ENCODE measurements at regions not wholly inside any gene's neighbourhood (a gene's known extent, or its start where the extent isn't known, plus 50 kb on each side); places are given as distances from the start of the nearest gene placed in this dataset.

DNA sequence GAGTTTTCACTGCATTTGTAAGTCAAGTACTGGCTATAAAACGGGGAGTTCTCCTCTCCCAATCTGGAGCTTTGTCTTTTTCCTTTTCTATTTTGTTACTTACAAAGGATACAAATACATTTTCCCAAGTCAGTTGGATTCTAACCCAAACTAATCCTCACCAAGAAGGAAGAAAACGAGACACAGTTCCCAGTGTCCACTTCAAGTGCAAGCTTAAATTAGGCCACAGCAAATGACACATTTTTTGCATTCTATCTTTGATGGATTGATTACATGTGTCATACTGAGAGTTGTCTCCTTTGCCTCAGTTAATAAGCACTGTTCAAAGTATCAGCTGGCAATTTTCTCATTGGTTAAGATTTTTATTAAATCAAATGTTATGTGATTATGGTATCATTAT, 296.7 kb upstream of the ANO5 start:
- TF ChIP-seq, protein P1, sequence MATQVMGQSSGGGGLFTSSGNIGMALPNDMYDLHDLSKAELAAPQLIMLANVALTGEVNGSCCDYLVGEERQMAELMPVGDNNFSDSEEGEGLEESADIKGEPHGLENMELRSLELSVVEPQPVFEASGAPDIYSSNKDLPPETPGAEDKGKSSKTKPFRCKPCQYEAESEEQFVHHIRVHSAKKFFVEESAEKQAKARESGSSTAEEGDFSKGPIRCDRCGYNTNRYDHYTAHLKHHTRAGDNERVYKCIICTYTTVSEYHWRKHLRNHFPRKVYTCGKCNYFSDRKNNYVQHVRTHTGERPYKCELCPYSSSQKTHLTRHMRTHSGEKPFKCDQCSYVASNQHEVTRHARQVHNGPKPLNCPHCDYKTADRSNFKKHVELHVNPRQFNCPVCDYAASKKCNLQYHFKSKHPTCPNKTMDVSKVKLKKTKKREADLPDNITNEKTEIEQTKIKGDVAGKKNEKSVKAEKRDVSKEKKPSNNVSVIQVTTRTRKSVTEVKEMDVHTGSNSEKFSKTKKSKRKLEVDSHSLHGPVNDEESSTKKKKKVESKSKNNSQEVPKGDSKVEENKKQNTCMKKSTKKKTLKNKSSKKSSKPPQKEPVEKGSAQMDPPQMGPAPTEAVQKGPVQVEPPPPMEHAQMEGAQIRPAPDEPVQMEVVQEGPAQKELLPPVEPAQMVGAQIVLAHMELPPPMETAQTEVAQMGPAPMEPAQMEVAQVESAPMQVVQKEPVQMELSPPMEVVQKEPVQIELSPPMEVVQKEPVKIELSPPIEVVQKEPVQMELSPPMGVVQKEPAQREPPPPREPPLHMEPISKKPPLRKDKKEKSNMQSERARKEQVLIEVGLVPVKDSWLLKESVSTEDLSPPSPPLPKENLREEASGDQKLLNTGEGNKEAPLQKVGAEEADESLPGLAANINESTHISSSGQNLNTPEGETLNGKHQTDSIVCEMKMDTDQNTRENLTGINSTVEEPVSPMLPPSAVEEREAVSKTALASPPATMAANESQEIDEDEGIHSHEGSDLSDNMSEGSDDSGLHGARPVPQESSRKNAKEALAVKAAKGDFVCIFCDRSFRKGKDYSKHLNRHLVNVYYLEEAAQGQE (IDR thresholded peaks at IDR 0.05; ENCODE audit: insufficient read depth in 1 of 2, low read depth in 2 of 2, low read length in 2 of 2) = no peak
- no peak for TF ChIP-seq SIN3A (IDR thresholded peaks at IDR 0.05; ENCODE audit: borderline replicate concordance, insufficient read depth, low read length)
- TF ChIP-seq POLR2AphosphoS5 (IDR thresholded peaks at IDR 0.05; ENCODE audit: low read depth, low read length) = no peak
